ENCODE measurements at regions not wholly inside any gene's neighbourhood (a gene's known extent, or its start where the extent isn't known, plus 50 kb on each side); places are given as distances from the start of the nearest gene placed in this dataset.
"Not testable (repeated sequence)": the region's sequence is repeated elsewhere in the genome, so short reads cannot be mapped to it uniquely, and the experiment has no call there.

DNA sequence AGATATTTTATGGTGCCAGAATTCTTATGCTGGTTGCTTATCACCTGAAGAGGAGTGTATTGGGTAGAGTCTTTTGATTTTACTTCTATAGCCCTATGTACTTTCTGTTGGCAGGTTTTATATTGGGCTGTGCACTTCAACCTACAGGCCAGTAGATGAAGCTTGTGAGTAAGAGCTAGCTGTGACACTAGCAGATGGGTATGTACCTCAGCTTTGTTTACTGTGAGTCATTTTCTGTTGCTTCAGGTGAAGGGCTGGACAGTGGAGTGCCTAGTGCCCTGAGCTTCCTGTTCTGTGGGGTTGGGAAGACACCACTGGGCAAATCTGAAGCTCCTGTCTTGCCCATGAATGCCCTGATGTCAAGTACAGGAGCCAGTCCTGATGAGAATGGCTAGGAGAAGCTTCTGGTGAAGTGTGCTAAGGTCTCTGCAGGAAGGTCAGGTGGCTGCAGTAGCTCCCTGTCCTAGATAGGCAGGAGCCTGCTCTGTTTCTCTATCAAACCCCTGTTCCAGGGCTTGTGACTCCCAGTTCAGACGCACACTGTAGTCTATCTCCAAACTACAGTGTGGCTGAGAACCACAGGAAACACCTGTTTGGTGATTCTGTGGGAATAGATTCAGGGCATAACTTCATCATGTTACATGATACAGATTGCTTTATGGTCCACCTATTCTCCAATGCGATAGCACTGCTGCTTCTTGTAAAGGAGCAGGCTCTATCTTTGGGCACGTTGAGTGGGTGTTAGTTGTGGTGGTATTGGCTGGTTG is 755.7 kb downstream of the KCNA4 start:
- TF ChIP-seq POLR2A (IDR thresholded peaks at IDR 0.05; ENCODE audit: low read depth, low read length) (no peak), POLR2AphosphoS5 (IDR thresholded peaks at IDR 0.05; ENCODE audit: low read depth, low read length) (no peak), TAF1 (IDR thresholded peaks at IDR 0.05; ENCODE audit: borderline replicate concordance, low read depth, low read length) (no peak)

DNA sequence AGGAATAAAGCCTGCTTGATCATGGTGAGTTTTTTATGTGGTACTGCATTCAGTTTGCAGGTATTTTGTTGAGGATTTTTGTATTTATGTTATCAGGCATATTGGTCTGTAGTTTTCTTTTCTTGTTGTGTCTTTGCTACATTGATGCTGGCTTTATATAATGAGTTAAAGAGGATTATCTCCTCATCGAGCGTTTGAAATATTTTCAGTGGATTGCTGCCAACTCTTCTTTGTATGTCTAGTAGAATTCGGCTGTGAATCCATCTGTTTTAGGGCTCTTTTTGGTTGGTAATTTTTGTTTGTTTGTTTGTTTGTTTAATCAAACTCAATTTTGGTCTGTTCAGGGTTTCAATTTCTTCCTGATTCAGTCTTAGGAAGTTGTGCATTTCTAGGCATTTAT is 758.4 kb downstream of the KCNA4 start:
- DNase-seq (ENCODE audit: insufficient read length) = no peak
- no peak for TF ChIP-seq POLR2AphosphoS5 (IDR thresholded peaks at IDR 0.05; ENCODE audit: low read depth, low read length)
- TF ChIP-seq POLR2A (IDR thresholded peaks at IDR 0.05; ENCODE audit: low read depth, low read length) = no peak
- TF ChIP-seq TAF1 (IDR thresholded peaks at IDR 0.05; ENCODE audit: borderline replicate concordance, low read depth, low read length) = no peak
- FAIRE-seq = no peak

More for the DNA sequence above, 755.7 kb downstream of the KCNA4 start:
- DNase-seq (ENCODE audit: insufficient read length) (no peak), FAIRE-seq (no peak)

DNA sequence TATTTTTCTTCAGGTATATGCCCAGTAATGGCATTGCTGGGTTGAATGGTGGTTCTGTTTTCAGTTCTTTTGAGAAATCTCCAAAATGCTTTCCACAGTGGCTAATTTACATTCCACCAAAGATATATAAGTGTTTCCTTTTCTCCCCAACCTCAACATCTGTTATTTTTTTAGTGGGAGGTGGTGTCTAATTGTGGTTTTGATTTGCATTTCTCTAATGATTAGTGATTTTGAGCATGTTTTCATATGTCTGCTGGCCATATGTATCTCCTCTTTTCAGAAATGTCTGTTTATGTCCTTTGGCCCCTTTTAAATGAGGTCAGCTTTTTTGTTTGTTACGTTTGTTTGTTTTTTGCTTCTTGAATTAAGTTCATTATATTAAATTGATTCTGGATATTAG is 760.2 kb downstream of the KCNA4 start:
- DNase-seq (ENCODE audit: insufficient read length) (no peak), FAIRE-seq (no peak)

DNA sequence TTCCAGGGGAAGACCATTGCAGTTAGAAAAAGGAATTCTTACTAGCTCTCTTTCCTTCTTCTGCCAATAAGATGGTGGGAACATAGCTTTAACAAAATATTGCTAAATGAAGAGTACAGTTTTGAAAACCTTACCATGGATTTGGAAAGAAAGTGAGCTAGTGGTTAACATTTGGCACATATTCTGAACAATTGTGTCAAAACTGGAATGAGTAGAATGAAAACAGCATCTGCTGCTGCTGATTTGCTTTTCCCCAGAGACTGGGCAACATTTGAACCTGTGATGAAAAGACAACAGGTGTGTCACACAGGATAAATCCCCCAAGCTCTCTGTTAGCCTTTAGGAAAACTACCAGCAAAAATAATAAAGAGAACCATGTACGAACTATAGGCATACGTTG is 761.4 kb downstream of the KCNA4 start:
- TF ChIP-seq POLR2A (IDR thresholded peaks at IDR 0.05; ENCODE audit: low read depth, low read length) = no peak
- TF ChIP-seq TAF1 (IDR thresholded peaks at IDR 0.05; ENCODE audit: borderline replicate concordance, low read depth, low read length) = no peak
- no peak for TF ChIP-seq POLR2AphosphoS5 (IDR thresholded peaks at IDR 0.05; ENCODE audit: low read depth, low read length)
- no peak for DNase-seq (ENCODE audit: insufficient read length)
- no peak for FAIRE-seq

More for the DNA sequence above, 760.2 kb downstream of the KCNA4 start:
- TF ChIP-seq POLR2AphosphoS5 (IDR thresholded peaks at IDR 0.05; ENCODE audit: low read depth, low read length) (no peak), TAF1 (IDR thresholded peaks at IDR 0.05; ENCODE audit: borderline replicate concordance, low read depth, low read length) (no peak), POLR2A (IDR thresholded peaks at IDR 0.05; ENCODE audit: low read depth, low read length) (no peak)

DNA sequence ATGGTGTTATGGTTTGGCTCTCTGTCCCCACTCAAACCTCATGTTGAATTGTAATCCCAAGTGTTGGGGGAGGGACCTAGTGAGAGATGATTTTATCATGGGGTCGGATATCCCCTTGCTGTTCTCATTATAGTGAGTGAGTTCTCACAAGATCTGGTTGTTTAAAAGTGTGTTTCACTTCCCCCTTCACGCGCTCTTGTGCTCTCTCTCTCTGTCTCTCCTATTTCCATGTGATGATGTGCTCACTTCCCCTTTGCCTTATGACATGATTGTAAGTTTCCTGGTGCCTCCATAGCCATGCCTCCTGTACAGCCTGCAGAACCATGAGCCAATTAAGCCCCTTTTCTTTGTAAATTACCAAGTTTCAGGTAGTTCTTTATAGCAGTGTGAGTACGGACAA is 765.1 kb downstream of the KCNA4 start:
- peak; percentile 63 for FAIRE-seq
- DNase-seq (ENCODE audit: insufficient read length) = no peak
- TF ChIP-seq POLR2A (IDR thresholded peaks at IDR 0.05; ENCODE audit: low read depth, low read length) (no peak), POLR2AphosphoS5 (IDR thresholded peaks at IDR 0.05; ENCODE audit: low read depth, low read length) (no peak), TAF1 (IDR thresholded peaks at IDR 0.05; ENCODE audit: borderline replicate concordance, low read depth, low read length) (no peak)

DNA sequence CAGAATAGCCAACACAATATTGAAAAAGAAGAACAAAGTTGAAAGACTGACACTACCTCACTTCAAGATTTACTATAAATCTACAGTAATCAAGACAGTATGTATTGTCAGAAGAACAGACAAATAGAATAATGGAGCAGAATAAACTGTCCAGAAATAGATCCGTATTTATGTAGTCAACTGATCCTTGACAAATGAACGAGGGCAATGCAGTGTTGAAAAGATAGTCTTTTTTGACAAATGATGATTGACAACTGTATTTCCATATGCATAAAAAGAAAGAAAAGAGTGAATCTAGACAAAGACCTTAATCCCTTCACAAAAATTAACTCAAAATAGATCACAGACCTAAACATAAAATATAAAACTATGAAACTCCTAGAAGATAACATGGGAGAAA is 767.1 kb downstream of the KCNA4 start:
- no peak for DNase-seq (ENCODE audit: insufficient read length)
- no peak for FAIRE-seq
- TF ChIP-seq TAF1 (IDR thresholded peaks at IDR 0.05; ENCODE audit: borderline replicate concordance, low read depth, low read length) (no peak), POLR2AphosphoS5 (IDR thresholded peaks at IDR 0.05; ENCODE audit: low read depth, low read length) (no peak), POLR2A (IDR thresholded peaks at IDR 0.05; ENCODE audit: low read depth, low read length) (no peak)

DNA sequence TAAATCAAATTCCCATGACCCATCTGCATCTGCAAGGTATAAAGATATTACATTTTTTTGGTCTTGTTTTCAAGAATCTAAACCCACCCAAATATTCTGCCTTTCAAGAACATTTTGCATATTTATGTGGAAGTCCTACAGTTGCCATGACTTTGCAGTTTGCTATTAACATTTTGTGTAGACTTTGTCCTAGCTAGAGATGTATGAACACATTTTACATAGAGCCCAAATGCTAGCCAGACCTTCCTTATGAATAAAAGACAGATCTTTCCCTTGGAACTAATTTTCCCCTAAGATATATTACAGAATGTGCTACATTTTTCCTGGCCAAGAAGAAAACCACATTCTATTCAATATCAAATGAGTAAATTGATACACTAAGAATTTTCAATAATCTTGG is 772.5 kb downstream of the KCNA4 start:
- DNase-seq (ENCODE audit: insufficient read length) (no peak), FAIRE-seq (no peak)
- no peak for TF ChIP-seq POLR2A (IDR thresholded peaks at IDR 0.05; ENCODE audit: low read depth, low read length)
- no peak for TF ChIP-seq TAF1 (IDR thresholded peaks at IDR 0.05; ENCODE audit: borderline replicate concordance, low read depth, low read length)
- no peak for TF ChIP-seq POLR2AphosphoS5 (IDR thresholded peaks at IDR 0.05; ENCODE audit: low read depth, low read length)

DNA sequence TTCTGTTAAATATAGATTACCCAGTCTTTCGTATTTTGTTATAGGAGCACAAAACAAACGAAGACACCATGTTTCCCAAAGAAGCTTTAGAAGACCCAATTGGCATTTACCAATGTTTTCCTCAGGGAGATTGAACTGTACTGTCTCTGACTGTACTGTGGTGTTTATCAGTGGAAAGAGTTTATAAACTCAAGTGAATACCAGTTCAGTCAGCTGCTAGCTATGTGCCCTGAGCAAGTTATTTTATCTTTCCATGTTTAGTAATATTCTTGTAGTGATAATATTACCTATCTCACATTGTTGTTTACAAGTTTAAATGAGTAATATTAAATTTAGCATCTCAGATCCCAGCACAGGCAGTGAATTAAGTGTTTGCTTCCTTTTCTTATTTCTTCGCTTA is 773.2 kb downstream of the KCNA4 start:
- FAIRE-seq = no peak
- DNase-seq (ENCODE audit: insufficient read length) = no peak
- no peak for TF ChIP-seq POLR2AphosphoS5 (IDR thresholded peaks at IDR 0.05; ENCODE audit: low read depth, low read length)
- TF ChIP-seq TAF1 (IDR thresholded peaks at IDR 0.05; ENCODE audit: borderline replicate concordance, low read depth, low read length) = no peak
- no peak for TF ChIP-seq POLR2A (IDR thresholded peaks at IDR 0.05; ENCODE audit: low read depth, low read length)

DNA sequence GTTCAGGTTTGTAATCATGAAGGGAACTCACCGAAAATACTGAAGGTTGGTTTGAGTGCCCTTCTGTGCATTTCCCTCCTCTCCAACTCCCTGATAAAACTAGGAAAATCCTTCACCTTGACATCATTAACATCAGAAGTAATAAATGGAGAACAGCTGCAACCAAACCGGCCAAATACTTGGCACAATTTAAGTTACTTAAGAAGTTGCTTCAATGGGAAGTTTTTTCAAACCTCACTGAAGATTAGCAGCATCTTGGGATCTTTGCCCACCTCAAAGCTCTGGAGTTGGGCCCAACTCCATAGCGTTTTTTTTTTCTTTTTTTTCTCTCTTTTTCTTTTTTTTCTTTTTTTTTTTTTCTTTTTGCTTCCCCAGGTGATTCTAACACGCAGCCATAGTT is 784.8 kb downstream of the KCNA4 start:
- TF ChIP-seq TAF1 (IDR thresholded peaks at IDR 0.05; ENCODE audit: borderline replicate concordance, low read depth, low read length) = no peak
- TF ChIP-seq POLR2AphosphoS5 (IDR thresholded peaks at IDR 0.05; ENCODE audit: low read depth, low read length) = no peak
- FAIRE-seq = no peak

DNA sequence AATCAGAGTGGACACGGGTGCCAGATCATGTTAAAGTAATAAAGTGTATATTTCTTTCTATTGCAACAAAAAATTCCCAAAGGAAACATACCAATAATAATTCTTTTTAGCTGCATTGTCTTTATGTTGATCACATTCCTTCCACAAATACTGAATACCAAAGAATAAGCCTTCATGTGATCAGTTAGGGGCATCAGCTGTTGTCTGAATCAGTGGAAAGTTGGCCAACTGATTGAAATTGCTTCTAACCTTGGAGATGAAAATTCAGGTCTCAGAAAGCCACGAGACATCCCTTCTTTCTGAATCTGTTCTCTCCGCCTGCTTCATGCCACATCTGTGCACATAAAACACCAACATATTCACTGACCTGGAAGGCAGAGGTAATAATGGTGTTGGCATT is 785.2 kb downstream of the KCNA4 start:
- TF ChIP-seq POLR2A (IDR thresholded peaks at IDR 0.05; ENCODE audit: low read depth, low read length) = no peak
- no peak for TF ChIP-seq TAF1 (IDR thresholded peaks at IDR 0.05; ENCODE audit: borderline replicate concordance, low read depth, low read length)
- TF ChIP-seq POLR2AphosphoS5 (IDR thresholded peaks at IDR 0.05; ENCODE audit: low read depth, low read length) = no peak
- DNase-seq (ENCODE audit: insufficient read length) = no peak

More for the DNA sequence above, 784.8 kb downstream of the KCNA4 start:
- no peak for DNase-seq (ENCODE audit: insufficient read length)

DNA sequence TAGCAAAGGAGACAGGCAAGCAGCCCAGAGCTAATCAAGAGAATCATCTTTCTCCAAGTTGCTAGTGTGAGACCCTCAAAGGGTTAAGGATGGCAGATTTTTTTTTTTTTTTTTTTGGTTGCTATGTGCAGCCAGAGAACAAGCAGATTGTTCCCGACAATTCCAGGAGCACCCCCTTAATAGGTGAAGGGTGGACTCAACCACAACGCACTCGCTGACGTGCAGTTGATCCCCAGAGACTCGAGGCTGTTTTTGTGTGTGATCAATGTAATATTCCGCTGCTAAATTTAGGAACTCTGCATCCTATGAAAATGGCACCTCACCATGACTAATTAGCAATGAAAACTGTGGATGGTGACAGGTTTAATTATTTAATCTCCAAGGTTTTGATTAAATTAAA is 789.0 kb downstream of the KCNA4 start:
- no peak for TF ChIP-seq POLR2A (IDR thresholded peaks at IDR 0.05; ENCODE audit: low read depth, low read length)
- TF ChIP-seq TAF1 (IDR thresholded peaks at IDR 0.05; ENCODE audit: borderline replicate concordance, low read depth, low read length) = no peak
- no peak for TF ChIP-seq POLR2AphosphoS5 (IDR thresholded peaks at IDR 0.05; ENCODE audit: low read depth, low read length)
- FAIRE-seq (no peak), DNase-seq (ENCODE audit: insufficient read length) (no peak)

More for the DNA sequence above, 785.2 kb downstream of the KCNA4 start:
- no peak for FAIRE-seq

DNA sequence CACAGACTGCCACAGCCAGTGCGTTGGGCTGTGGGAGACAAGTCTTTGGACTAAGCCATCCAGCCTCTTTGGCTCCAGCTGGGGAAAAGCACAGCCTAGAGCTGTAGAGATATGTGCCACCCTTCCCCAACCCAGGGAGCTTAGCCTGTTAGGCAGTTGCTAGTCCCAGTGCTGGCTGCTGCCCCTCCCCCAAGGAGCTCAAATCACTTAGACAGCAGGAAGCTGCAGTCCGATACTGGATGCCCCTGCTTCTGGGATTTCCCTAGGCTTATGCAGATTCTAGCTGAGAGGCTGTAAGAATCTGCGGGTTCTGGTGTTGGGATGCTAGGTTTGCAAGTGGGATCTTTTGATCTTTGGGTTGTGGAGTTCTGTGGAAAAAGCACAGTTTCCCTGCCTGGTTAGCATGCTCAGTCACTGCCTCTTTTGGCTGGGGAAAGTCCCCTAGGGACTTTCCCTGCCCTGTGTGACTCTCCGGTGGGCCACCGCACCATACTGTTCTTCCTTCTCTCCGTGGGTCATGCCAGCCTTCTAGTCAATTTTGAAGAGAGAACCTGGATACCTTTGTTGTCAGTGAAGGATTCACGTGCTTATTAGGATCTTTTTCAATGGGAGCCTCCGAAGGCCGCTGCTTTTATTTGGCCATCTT is 792.0 kb downstream of the KCNA4 start:
- DNase-seq (ENCODE audit: insufficient read length) (no peak), FAIRE-seq (no peak)
- no peak for TF ChIP-seq POLR2A (IDR thresholded peaks at IDR 0.05; ENCODE audit: low read depth, low read length)
- TF ChIP-seq POLR2AphosphoS5 (IDR thresholded peaks at IDR 0.05; ENCODE audit: low read depth, low read length) = no peak
- no peak for TF ChIP-seq TAF1 (IDR thresholded peaks at IDR 0.05; ENCODE audit: borderline replicate concordance, low read depth, low read length)

DNA sequence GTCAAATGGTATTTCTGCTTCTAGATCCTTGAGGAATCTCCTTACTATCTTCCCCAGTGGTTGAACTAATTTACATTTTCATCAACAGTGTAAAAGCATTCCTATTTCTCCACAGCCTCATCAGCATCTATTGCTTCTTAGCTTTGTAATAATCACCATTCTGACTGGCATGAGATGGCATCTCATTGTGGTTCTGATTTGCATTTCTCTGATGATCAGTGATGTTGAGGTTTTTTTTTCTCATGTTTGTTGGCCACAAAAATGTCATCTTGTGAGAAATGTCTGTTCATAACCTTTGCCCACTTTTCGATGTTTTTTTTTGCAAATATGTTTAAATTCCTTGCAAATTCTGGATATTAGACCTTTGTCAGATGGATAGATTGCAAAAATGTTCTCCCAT is 797.3 kb downstream of the KCNA4 start:
- DNase-seq (ENCODE audit: insufficient read length); FAIRE-seq: not testable (repeated sequence)
